Spleen (tissue), 11 donors: ENCODE measurements at regions not wholly inside any gene's neighbourhood (a gene's known extent, or its start where the extent isn't known, plus 50 kb on each side); places are given as distances from the start of the nearest gene placed in this dataset.

Source experiments
- DNase-seq: peaks from one replicate; pipeline ENCODE4 v3.0.0-alpha.2; 2020
- H3K27ac ChIP-seq, 8 donors: fragments of 200-600 bp; sonication (generic) in 7 of 8; 1 replicate in 4 of 8; 2 replicates in 4 of 8; pipeline versions ENCODE4 v1.5.0 to v1.8.0; 2016 to 2021; ENCODE audit warnings: inconsistent platforms in 4 of 8, mild to moderate bottlenecking in 4 of 8, moderate library complexity in 1 of 8
- H3K27me3 ChIP-seq, 7 donors: fragments of 200-600 bp; sonication (generic) in 6 of 7; replicated peaks in 1 of 7; 1 replicate in 4 of 7; 2 replicates in 3 of 7; pipeline versions ENCODE4 v1.5.0 to v1.8.0; 2016 to 2021; ENCODE audit warnings: inconsistent platforms in 3 of 7, mild to moderate bottlenecking in 1 of 7
- H3K36me3 ChIP-seq, 6 donors: fragments of 200-600 bp; sonication (generic) in 5 of 6; 1 replicate in 4 of 6; 2 replicates in 2 of 6; pipeline versions ENCODE4 v1.5.0 to v1.8.0; 2016 to 2021; ENCODE audit warnings: inconsistent platforms in 2 of 6
- H3K4me1 ChIP-seq, 6 donors: fragments of 200-600 bp; sonication (generic) in 5 of 6; 1 replicate in 3 of 6; 2 replicates in 3 of 6; pipeline versions ENCODE4 v1.5.0 to v1.8.0; 2016 to 2021; ENCODE audit warnings: inconsistent platforms in 3 of 6
- H3K4me3 ChIP-seq, 8 donors: fragments of 200-600 bp; sonication (generic) in 7 of 8; 1 replicate in 4 of 8; 2 replicates in 4 of 8; pipeline versions ENCODE4 v1.5.0 to v1.8.0; 2016 to 2021; ENCODE audit warnings: inconsistent platforms in 4 of 8, mild to moderate bottlenecking in 4 of 8, moderate library complexity in 2 of 8
- H3K9me3 ChIP-seq, 8 donors: fragments of 200-600 bp; sonication (generic) in 7 of 8; 1 replicate in 4 of 8; 2 replicates in 4 of 8; pipeline versions ENCODE4 v1.5.0 to v1.8.0; 2016 to 2021; ENCODE audit warnings: inconsistent platforms in 4 of 8
- POLR2A ChIP-seq, 3 donors: fragments of 450-650 bp; IDR thresholded peaks; one replicate each; pipeline ENCODE4 v1.5.1; 2017; ENCODE audit warnings: antibody characterized with exemption in 3 of 3, mild to moderate bottlenecking in 1 of 3
- POLR2AphosphoS5 ChIP-seq, 3 donors: sonication (generic); formaldehyde crosslinking; IDR thresholded peaks; one replicate each; pipeline ENCODE4 v1.5.1; 2017; ENCODE audit warnings: antibody characterized with exemption in 3 of 3
- WGBS, 5 donors: extraction: QIAGEN DNeasy Blood & Tissue Kit in 3 of 5; methylation state at CpG; one replicate each; pipeline versions ENCODE4 v1.1.5 to v1.1.7; 2013 to 2018; 5-methylcytosine and 5-hydroxymethylcytosine counted together
- intact Hi-C: fragments of 100-400 bp; cut with DNase I; formaldehyde crosslinking; loops from one replicate; pipeline ENCODE4 v1.15.0; 2023; ENCODE audit warnings: low total_unique reads
- TF ChIP-seq, protein P1 (sequence below), 11 experiments: fragments of 200-600 bp in 7 of 11; fragments of 450-650 bp in 4 of 11; sonication (generic) in 4 of 11; IDR thresholded peaks in 8 of 11; conservative IDR thresholded peaks in 3 of 11; 1 replicate in 7 of 11; 2 replicates in 4 of 11; pipeline versions ENCODE4 v1.4.0 to v1.8.0; 2016 to 2021; ENCODE audit warnings: antibody characterized with exemption in 11 of 11, inconsistent platforms in 4 of 11, mild to moderate bottlenecking in 1 of 11
- donor health status: healthy with polysubstance abuse.
- donor health status: DM: no; HTN: no; CAD: no; lungs with moderate emphysema.
- donor health status: DM: no; HTN: no; CAD: no.
- donor health status: Bipolar disorder and iron deficiency.
- donor health status: healthy.
- donor health status: DM: no; HTN: no; CAD: no.
- donor health status: DM: yes; HTN: yes; CAD: no.

DNA sequence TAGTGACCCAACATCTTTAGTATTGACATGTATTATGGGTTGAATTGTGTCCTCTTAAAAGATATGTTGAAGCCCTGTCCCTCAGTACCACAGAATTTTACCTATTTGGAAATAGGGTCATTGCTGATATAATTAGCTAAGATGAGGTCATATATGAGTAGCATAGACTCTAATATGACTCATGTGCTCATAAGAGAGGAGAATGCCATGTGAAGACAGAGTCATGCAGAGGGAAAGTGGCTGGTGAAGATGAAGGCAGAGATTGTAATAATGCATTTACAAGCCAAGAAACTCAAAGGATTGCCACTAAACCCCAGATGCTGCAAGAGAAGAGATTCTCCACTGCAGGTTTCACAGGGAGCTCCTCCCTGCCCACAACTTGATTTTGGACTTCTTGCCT is 496.4 kb downstream of the KIF20B start:
- H3K9me3 ChIP-seq: no peaks in the 10 kb centered on the region
- intact Hi-C loops: no loop called here
- DNase-seq: no peak
- TF ChIP-seq POLR2AphosphoS5 (IDR thresholded peaks at IDR 0.05) (no peak), POLR2A (IDR thresholded peaks at IDR 0.05) (no peak)
- TF ChIP-seq, protein P1, sequence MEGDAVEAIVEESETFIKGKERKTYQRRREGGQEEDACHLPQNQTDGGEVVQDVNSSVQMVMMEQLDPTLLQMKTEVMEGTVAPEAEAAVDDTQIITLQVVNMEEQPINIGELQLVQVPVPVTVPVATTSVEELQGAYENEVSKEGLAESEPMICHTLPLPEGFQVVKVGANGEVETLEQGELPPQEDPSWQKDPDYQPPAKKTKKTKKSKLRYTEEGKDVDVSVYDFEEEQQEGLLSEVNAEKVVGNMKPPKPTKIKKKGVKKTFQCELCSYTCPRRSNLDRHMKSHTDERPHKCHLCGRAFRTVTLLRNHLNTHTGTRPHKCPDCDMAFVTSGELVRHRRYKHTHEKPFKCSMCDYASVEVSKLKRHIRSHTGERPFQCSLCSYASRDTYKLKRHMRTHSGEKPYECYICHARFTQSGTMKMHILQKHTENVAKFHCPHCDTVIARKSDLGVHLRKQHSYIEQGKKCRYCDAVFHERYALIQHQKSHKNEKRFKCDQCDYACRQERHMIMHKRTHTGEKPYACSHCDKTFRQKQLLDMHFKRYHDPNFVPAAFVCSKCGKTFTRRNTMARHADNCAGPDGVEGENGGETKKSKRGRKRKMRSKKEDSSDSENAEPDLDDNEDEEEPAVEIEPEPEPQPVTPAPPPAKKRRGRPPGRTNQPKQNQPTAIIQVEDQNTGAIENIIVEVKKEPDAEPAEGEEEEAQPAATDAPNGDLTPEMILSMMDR (IDR thresholded peaks at IDR 0.05 in 8 of 11, conservative IDR thresholded peaks at IDR 0.05 in 3 of 11): no peak
- no peak overlapping the region for H3K27ac ChIP-seq
- H3K4me3 ChIP-seq: no peak overlapping the region
- no peaks in the 10 kb centered on the region for H3K4me1 ChIP-seq
- no peaks in the 10 kb centered on the region for H3K36me3 ChIP-seq
- no peaks in the 10 kb centered on the region for H3K27me3 ChIP-seq

GRCh38 chr10:90199093-90199492 is 497.7 kb downstream of the KIF20B start:
- no peaks in the 10 kb centered on the region for H3K4me1 ChIP-seq
- no peak for TF ChIP-seq POLR2A (IDR thresholded peaks at IDR 0.05)
- TF ChIP-seq, protein P1 (IDR thresholded peaks at IDR 0.05 in 8 of 11, conservative IDR thresholded peaks at IDR 0.05 in 3 of 11): no peak
- no peak for TF ChIP-seq POLR2AphosphoS5 (IDR thresholded peaks at IDR 0.05)
- no peaks in the 10 kb centered on the region for H3K9me3 ChIP-seq
- WGBS, 5 donors: 33 to 50% (median 43%) methylated on average over 2 of the region's 2 CpGs
- DNase-seq: no peak
- H3K4me3 ChIP-seq: no peak overlapping the region
- H3K27me3 ChIP-seq: no peaks in the 10 kb centered on the region
- no peak overlapping the region for H3K27ac ChIP-seq
- intact Hi-C loops: no loop called here
- H3K36me3 ChIP-seq: no peaks in the 10 kb centered on the region

- H3K36me3 ChIP-seq: no peaks in the 10 kb centered on the region
- no peak overlapping the region for H3K27ac ChIP-seq
- H3K4me3 ChIP-seq: no peak overlapping the region
- H3K4me1 ChIP-seq: no peaks in the 10 kb centered on the region
- TF ChIP-seq, protein P1 (IDR thresholded peaks at IDR 0.05 in 8 of 11, conservative IDR thresholded peaks at IDR 0.05 in 3 of 11): no peak
- intact Hi-C loops: no loop called here
- H3K9me3 ChIP-seq: no peaks in the 10 kb centered on the region
- DNase-seq: no peak
- H3K27me3 ChIP-seq: no peaks in the 10 kb centered on the region
These were observed 498.1 kb downstream of the KIF20B start for GRCh38 chr10:90199513-90199912.

- TF ChIP-seq POLR2A (IDR thresholded peaks at IDR 0.05): no peak
- TF ChIP-seq, protein P1 (IDR thresholded peaks at IDR 0.05 in 8 of 11, conservative IDR thresholded peaks at IDR 0.05 in 3 of 11): no peak
- TF ChIP-seq POLR2AphosphoS5 (IDR thresholded peaks at IDR 0.05): no peak
- Histone ChIP-seq H3K27me3 (no peaks in the 10 kb centered on the region), H3K9me3 (no peaks in the 10 kb centered on the region), H3K27ac (no peak overlapping the region), H3K36me3 (no peaks in the 10 kb centered on the region), H3K4me3 (no peak overlapping the region), H3K4me1 (no peaks in the 10 kb centered on the region)
- DNase-seq: no peak
- 70 to 78% (median 74%) methylated on average over 6 of the region's 6 CpGs for whole genome bisulfite sequencing, 5 donors
- intact Hi-C loops: no loop called here
These were observed 503.0 kb downstream of the KIF20B start for GRCh38 chr10:90204131-90204955.
